T-cell (primary cell): ENCODE measurements at regions not wholly inside any gene's neighbourhood (a gene's known extent, or its start where the extent isn't known, plus 50 kb on each side); places are given as distances from the start of the nearest gene placed in this dataset.

Experiments
- ATAC-seq, 4 experiments: fragments of 200-7000 bp in 3 of 4; fragments of 150-1000 bp in 1 of 4; cut with Tn5 transposase; replicated peaks in 1 of 4; 1 replicate in 3 of 4; 2 replicates in 1 of 4; pipeline ENCODE4 v1.10.0; 2021; ENCODE audit warnings: moderate library complexity in 3 of 4, mild to moderate bottlenecking in 2 of 4, moderate number of reproducible peaks in 1 of 4
- CTCF ChIA-PET, 2 donors: fragments of 300-600 bp; sonication (Branson Sonifier 250); formaldehyde crosslinking; loops; one replicate each; lab custom pipeline; 2022; ENCODE audit warnings: antibody characterized with exemption in 2 of 2; lab: Charles Lee
- POLR2A ChIA-PET, 2 donors: fragments of 300-600 bp; sonication (Branson Sonifier 250); formaldehyde crosslinking; loops; one replicate each; lab custom pipeline; 2022; ENCODE audit warnings: antibody characterized with exemption in 2 of 2; lab: Charles Lee
- DNase-seq, 35 experiments: peaks; one replicate each; pipeline versions ENCODE4 v3.0.0 to v3.0.0-alpha.2; 2013 to 2023
- H3K27ac ChIP-seq: one replicate; pipeline ENCODE4 v1.5.1; 2013; ENCODE audit warnings: low read length
- H3K27me3 ChIP-seq, 2 experiments: replicated peaks in 1 of 2; 1 replicate in 1 of 2; 2 replicates in 1 of 2; pipeline versions ENCODE4 v1.6.1 to v1.7.0; 2013; ENCODE audit warnings: low read length in 1 of 2, mixed read lengths in 1 of 2; ENCODE audit not compliant: control insufficient read depth in 2 of 2, insufficient read depth in 2 of 2; ENCODE audit errors: extremely low read depth in 1 of 2
- H3K36me3 ChIP-seq, 2 donors: 1 replicate in 1 of 2; 2 replicates in 1 of 2; pipeline versions ENCODE4 v1.6.1 to v1.7.0; 2013; ENCODE audit warnings: low read length in 1 of 2; ENCODE audit not compliant: control insufficient read depth in 2 of 2, insufficient read depth in 1 of 2; ENCODE audit errors: extremely low read depth in 1 of 2
- H3K4me1 ChIP-seq, 2 experiments: 1 replicate in 1 of 2; 2 replicates in 1 of 2; pipeline versions ENCODE4 v1.6.1 to v1.7.0; 2013; ENCODE audit warnings: low read length in 2 of 2, mixed read lengths in 1 of 2; ENCODE audit not compliant: insufficient read depth in 2 of 2, control insufficient read depth in 1 of 2; ENCODE audit errors: extremely low read depth in 1 of 2
- H3K4me3 ChIP-seq, 2 donors: 1 replicate in 1 of 2; 2 replicates in 1 of 2; pipeline versions ENCODE4 v1.5.1 to v1.7.0; 2013; ENCODE audit warnings: mild to moderate bottlenecking in 2 of 2, low read length in 1 of 2, moderate library complexity in 1 of 2; ENCODE audit not compliant: control insufficient read depth in 1 of 2; ENCODE audit errors: extremely low read depth in 1 of 2
- H3K9me3 ChIP-seq: 2 replicates; pipeline ENCODE4 v1.7.0; 2013
- H3K27ac Mint-ChIP-seq, 2 donors: one replicate each; pipeline ENCODE4 v1.8.0; 2020 to 2021; ENCODE audit warnings: mild to moderate bottlenecking in 2 of 2, mixed read lengths in 2 of 2
- H3K27me3 Mint-ChIP-seq, 2 donors: one replicate each; pipeline ENCODE4 v1.8.0; 2021 to 2022; ENCODE audit warnings: mixed read lengths in 2 of 2
- H3K36me3 Mint-ChIP-seq: one replicate; pipeline ENCODE4 v1.8.0; 2021; ENCODE audit warnings: mixed read lengths
- H3K4me1 Mint-ChIP-seq, 3 donors: one replicate each; pipeline ENCODE4 v1.8.0; 2020 to 2022; ENCODE audit warnings: mixed read lengths in 3 of 3, mild to moderate bottlenecking in 1 of 3
- H3K4me3 Mint-ChIP-seq, 3 donors: one replicate each; pipeline ENCODE4 v1.8.0; 2020 to 2022; ENCODE audit warnings: mild to moderate bottlenecking in 3 of 3, mixed read lengths in 3 of 3, moderate library complexity in 3 of 3
- H3K9me3 Mint-ChIP-seq, 3 donors: one replicate each; pipeline ENCODE4 v1.8.0; 2020 to 2022; ENCODE audit warnings: mixed read lengths in 3 of 3
- WGBS: methylation state at CpG from one replicate; pipeline ENCODE4 v1.1.5; 2013; ENCODE audit warnings: missing lambda C conversion rate; ENCODE audit not compliant: insufficient coverage; 5-methylcytosine and 5-hydroxymethylcytosine counted together

GRCh38 chr3:145889730-145890129 lies 271.3 kb downstream of the PLOD2 start:
- H3K4me1 ChIP-seq, result no peaks in the 10 kb centered on the region
- DNase-seq, result no peak
- Mint-ChIP-seq H3K4me1 (no peaks in the 10 kb centered on the region), H3K27ac (no peak overlapping the region), H3K36me3 (no peaks in the 10 kb centered on the region), H3K9me3 (peaks cover 4 to 9% (median 4%) of the 10 kb centered on the region in 3 donors), H3K4me3 (no peak overlapping the region), H3K27me3 (no peaks in the 10 kb centered on the region)
- WGBS, result 20% methylated on average over 2 of the region's 2 CpGs
- H3K4me3 ChIP-seq, result no peak overlapping the region
- H3K9me3 ChIP-seq, result no peaks in the 10 kb centered on the region
- no peaks in the 10 kb centered on the region for H3K27me3 ChIP-seq
- ChIA-PET POLR2A (no interaction called here), CTCF (no interaction called here)
- no peak overlapping the region for H3K27ac ChIP-seq
- ATAC-seq, result no peak
- H3K36me3 ChIP-seq, result no peaks in the 10 kb centered on the region

DNA sequence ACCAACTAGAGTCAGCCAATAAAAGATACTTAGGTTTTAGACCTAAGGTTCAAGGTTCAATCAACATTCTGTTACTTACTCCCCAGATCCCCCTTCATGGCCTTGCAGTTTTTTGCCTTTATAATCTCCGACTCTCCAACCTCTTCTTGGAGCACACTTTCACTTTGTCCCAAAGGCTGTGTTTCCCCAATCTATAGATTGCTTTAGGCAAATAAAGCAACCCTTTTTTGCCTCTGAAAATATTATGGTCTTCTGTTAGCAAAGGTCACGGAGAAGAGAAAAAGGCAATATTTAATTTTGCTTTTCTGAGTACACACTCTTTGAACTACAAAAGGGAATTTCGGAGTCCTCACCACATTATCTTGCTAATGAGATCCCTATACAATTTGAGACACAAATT lies 268.1 kb downstream of the PLOD2 start:
- H3K4me3 Mint-ChIP-seq, result no peak overlapping the region
- H3K27me3 ChIP-seq, result no peaks in the 10 kb centered on the region
- H3K4me1 Mint-ChIP-seq, result no peaks in the 10 kb centered on the region
- no peak overlapping the region for H3K27ac ChIP-seq
- H3K27me3 Mint-ChIP-seq, result no peaks in the 10 kb centered on the region
- H3K36me3 ChIP-seq, result no peaks in the 10 kb centered on the region
- ATAC-seq, result no peak
- no peak overlapping the region for H3K4me3 ChIP-seq
- POLR2A ChIA-PET, result no interaction called here
- CTCF ChIA-PET, result no interaction called here
- peaks cover 0 to 10% (median 9%) of the 10 kb centered on the region in 3 donors for H3K9me3 Mint-ChIP-seq
- no peak for DNase-seq
- 43% methylated on average over 1 of the region's 3 CpGs for WGBS
- H3K27ac Mint-ChIP-seq, result no peak overlapping the region
- no peaks in the 10 kb centered on the region for H3K4me1 ChIP-seq
- H3K36me3 Mint-ChIP-seq, result no peaks in the 10 kb centered on the region
- H3K9me3 ChIP-seq, result no peaks in the 10 kb centered on the region

DNA sequence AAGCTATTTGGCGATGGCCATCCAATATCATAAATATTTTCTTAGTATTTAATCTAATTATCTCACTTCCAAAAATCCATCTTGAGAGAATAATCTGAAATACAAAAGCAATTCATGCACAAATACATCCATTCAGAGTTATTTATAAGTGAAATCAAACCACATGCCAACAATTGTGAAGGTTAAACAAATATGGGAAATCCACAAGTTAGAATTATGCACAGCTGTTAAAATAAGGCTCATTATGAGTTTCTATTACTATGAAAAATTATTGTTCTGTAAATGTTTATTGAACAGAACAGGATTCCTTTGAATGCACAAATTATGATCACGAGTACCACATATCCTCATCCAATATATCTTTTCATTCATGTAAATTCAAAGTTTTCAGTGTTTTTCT lies 267.7 kb downstream of the PLOD2 start:
- Mint-ChIP-seq H3K4me1 (no peaks in the 10 kb centered on the region), H3K36me3 (no peaks in the 10 kb centered on the region), H3K4me3 (no peak overlapping the region), H3K9me3 (peaks cover 0 to 10% (median 9%) of the 10 kb centered on the region in 3 donors), H3K27ac (no peak overlapping the region), H3K27me3 (no peaks in the 10 kb centered on the region)
- H3K4me3 ChIP-seq, result no peak overlapping the region
- no peaks in the 10 kb centered on the region for H3K27me3 ChIP-seq
- H3K27ac ChIP-seq, result no peak overlapping the region
- no peak for ATAC-seq
- CTCF ChIA-PET, result no interaction called here
- DNase-seq, result no peak
- H3K36me3 ChIP-seq, result no peaks in the 10 kb centered on the region
- H3K9me3 ChIP-seq, result no peaks in the 10 kb centered on the region
- H3K4me1 ChIP-seq, result no peaks in the 10 kb centered on the region
- POLR2A ChIA-PET, result no interaction called here
- WGBS, result no CpG with 5 or more reads among the region's 2 CpGs

DNA sequence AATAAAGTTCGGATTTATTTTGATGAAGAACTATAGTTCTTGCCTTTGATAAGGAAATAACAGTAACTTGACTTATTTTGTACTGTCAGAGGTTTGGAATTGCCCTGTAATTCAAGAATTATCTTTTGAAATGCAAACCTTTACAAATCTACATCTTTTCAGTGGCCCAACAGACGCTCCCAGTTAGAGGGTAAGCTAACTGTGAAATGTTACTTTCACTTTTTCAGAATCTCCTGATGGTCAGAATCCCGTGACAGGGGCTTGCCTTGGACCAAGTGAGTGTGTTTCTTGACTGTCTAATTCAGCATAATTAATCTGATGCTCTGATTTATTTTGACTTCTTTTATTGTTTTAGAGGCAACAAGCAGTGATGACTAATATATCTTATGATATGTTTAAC lies 262.5 kb downstream of the PLOD2 start:
- ChIA-PET CTCF (no interaction called here), POLR2A (no interaction called here)
- Histone ChIP-seq H3K4me1 (no peaks in the 10 kb centered on the region), H3K27ac (no peak overlapping the region), H3K27me3 (no peaks in the 10 kb centered on the region), H3K36me3 (no peaks in the 10 kb centered on the region), H3K9me3 (no peaks in the 10 kb centered on the region), H3K4me3 (no peak overlapping the region)
- no peaks in the 10 kb centered on the region for H3K4me1 Mint-ChIP-seq
- H3K36me3 Mint-ChIP-seq, result no peaks in the 10 kb centered on the region
- no peak overlapping the region for H3K27ac Mint-ChIP-seq
- no CpG with 5 or more reads among the region's 3 CpGs for WGBS
- peaks cover 0 to 6% (median 5%) of the 10 kb centered on the region in 3 donors for H3K9me3 Mint-ChIP-seq
- H3K4me3 Mint-ChIP-seq, result no peak overlapping the region
- H3K27me3 Mint-ChIP-seq, result no peaks in the 10 kb centered on the region
- no peak for ATAC-seq
- DNase-seq, result no peak

DNA sequence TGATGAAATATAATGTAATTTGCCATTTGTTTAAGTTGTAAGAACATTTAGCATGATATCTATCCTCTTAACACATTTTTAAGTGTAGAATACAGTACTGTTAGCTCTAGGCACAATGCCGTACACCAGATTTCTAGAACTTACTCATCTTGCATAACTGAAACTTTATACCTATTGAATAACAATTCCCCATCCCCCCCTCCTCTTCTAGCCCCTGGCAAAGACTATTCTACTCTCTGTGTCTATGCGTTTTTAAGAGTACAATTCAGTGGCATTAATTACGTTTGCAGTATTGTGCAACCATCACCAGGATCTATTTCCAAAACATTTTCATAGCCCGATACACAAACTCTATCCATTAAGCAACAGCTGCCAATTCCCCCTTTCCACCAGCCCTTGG lies 261.7 kb downstream of the PLOD2 start:
- H3K4me3 ChIP-seq, result no peak overlapping the region
- ChIA-PET POLR2A (no interaction called here), CTCF (no interaction called here)
- no peak for DNase-seq
- no peaks in the 10 kb centered on the region for H3K4me1 ChIP-seq
- Mint-ChIP-seq H3K4me1 (no peaks in the 10 kb centered on the region), H3K27me3 (no peaks in the 10 kb centered on the region), H3K27ac (no peak overlapping the region), H3K4me3 (no peak overlapping the region), H3K36me3 (no peaks in the 10 kb centered on the region), H3K9me3 (peaks cover 0 to 6% (median 5%) of the 10 kb centered on the region in 3 donors)
- no peaks in the 10 kb centered on the region for H3K36me3 ChIP-seq
- no peak overlapping the region for H3K27ac ChIP-seq
- no peaks in the 10 kb centered on the region for H3K27me3 ChIP-seq
- 70% methylated on average over 3 of the region's 4 CpGs for WGBS
- no peaks in the 10 kb centered on the region for H3K9me3 ChIP-seq
- no peak for ATAC-seq

DNA sequence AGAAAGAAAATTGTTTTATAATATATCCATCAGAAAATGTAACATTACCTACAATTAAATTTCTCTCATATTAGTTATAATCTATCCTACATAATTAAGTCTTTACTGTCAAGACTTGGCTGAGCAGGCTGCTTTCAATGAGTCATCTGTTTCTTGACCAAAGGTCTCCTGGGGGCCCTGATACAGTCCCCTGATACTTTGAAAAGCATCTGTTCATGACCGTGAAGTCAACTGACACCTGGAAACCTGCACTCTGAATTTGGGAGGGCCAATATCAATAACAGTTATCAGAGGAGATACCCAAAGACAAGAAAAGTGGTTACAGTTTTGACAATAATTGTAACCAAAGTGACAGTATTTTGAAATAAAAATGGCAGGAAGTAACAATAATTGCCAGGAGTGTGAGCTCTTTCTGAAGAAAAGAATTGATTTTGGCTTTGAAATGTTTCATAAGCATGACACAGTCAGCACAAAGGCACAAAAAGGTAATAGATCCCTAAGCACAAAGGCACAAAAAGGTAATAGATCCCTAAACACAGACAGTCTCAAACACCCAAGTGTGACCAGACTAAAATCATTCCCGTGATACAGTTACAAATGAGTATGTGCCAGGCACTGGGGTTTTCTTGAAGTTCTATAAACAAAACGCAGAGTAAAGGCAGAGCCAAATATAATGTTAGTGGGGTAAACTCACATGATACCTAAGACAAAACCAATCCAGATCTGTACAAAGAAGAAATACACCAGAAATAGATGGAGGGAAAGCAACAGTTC lies 260.7 kb downstream of the PLOD2 start:
- no peaks in the 10 kb centered on the region for H3K36me3 Mint-ChIP-seq
- no peaks in the 10 kb centered on the region for H3K27me3 Mint-ChIP-seq
- H3K27me3 ChIP-seq, result no peaks in the 10 kb centered on the region
- no peak for ATAC-seq
- WGBS, result no CpG with 5 or more reads among the region's 3 CpGs
- no peak overlapping the region for H3K4me3 ChIP-seq
- H3K4me3 Mint-ChIP-seq, result no peak overlapping the region
- no peak overlapping the region for H3K27ac ChIP-seq
- ChIA-PET POLR2A (no interaction called here), CTCF (no interaction called here)
- H3K27ac Mint-ChIP-seq, result no peak overlapping the region
- H3K36me3 ChIP-seq, result no peaks in the 10 kb centered on the region
- DNase-seq, result no peak
- no peaks in the 10 kb centered on the region for H3K4me1 Mint-ChIP-seq
- no peaks in the 10 kb centered on the region for H3K4me1 ChIP-seq
- peaks cover 0 to 6% (median 5%) of the 10 kb centered on the region in 3 donors for H3K9me3 Mint-ChIP-seq
- no peaks in the 10 kb centered on the region for H3K9me3 ChIP-seq

DNA sequence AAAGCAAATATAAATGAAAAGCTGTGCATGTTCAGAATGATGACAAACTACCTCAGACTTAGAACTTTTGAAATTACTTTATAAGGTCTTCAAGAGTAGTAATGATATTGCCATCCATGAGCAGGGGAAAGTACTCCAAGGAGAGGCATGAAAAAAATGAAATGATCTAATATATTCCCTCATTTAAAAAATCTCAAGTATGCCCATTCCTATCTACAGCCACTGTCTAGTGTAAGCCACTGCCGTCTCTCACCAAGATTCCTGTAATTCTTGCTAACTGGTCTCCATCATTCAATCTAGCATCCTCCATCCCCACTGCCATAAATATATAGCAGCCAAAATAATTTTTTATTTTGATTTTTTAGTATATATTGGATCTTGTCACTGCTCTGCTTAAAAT lies 258.8 kb downstream of the PLOD2 start:
- 80% methylated on average over 1 of the region's 1 CpG for WGBS
- H3K27me3 Mint-ChIP-seq, result no peaks in the 10 kb centered on the region
- Histone ChIP-seq H3K4me1 (no peaks in the 10 kb centered on the region), H3K36me3 (no peaks in the 10 kb centered on the region), H3K27ac (no peak overlapping the region), H3K4me3 (no peak overlapping the region), H3K9me3 (no peaks in the 10 kb centered on the region), H3K27me3 (no peaks in the 10 kb centered on the region)
- H3K9me3 Mint-ChIP-seq, result no peaks in the 10 kb centered on the region
- CTCF ChIA-PET, result no interaction called here
- POLR2A ChIA-PET, result no interaction called here
- H3K4me1 Mint-ChIP-seq, result no peaks in the 10 kb centered on the region
- no peak overlapping the region for H3K27ac Mint-ChIP-seq
- no peaks in the 10 kb centered on the region for H3K36me3 Mint-ChIP-seq
- ATAC-seq, result no peak
- DNase-seq, result no peak
- no peak overlapping the region for H3K4me3 Mint-ChIP-seq
